Type B pancreatic cell (in vitro differentiated cells): ENCODE measurements at regions not wholly inside any gene's neighbourhood (a gene's known extent, or its start where the extent isn't known, plus 50 kb on each side); places are given as distances from the start of the nearest gene placed in this dataset.

Experiments used
- DNase-seq: peaks from one replicate; pipeline ENCODE4 v3.0.0; 2021; ENCODE audit warnings: mixed read lengths; ENCODE audit not compliant: unreplicated experiment; ENCODE audit errors: extremely low spot score
- H3K27ac Mint-ChIP-seq: 2 replicates; pipeline ENCODE4 v1.8.0; 2021; ENCODE audit warnings: mild to moderate bottlenecking, mixed read lengths
- H3K27me3 Mint-ChIP-seq: 2 replicates; pipeline ENCODE4 v1.8.0; 2021; ENCODE audit warnings: mixed read lengths
- H3K36me3 Mint-ChIP-seq: 2 replicates; pipeline ENCODE4 v1.8.0; 2021; ENCODE audit warnings: mixed read lengths
- H3K4me1 Mint-ChIP-seq: one replicate; pipeline ENCODE4 v1.8.0; 2021; ENCODE audit warnings: mixed read lengths; ENCODE audit not compliant: unreplicated experiment
- H3K4me3 Mint-ChIP-seq: 2 replicates; pipeline ENCODE4 v1.8.0; 2021; ENCODE audit warnings: mild to moderate bottlenecking, mixed read lengths
- H3K9me3 Mint-ChIP-seq: 2 replicates; pipeline ENCODE4 v1.8.0; 2021; ENCODE audit warnings: mixed read lengths
- TF ChIP-seq, protein P1 (sequence below): fragments of 200-600 bp; sonication (generic); conservative IDR thresholded peaks from 2 replicates; pipeline ENCODE4 v1.5.0; 2021; ENCODE audit warnings: antibody characterized with exemption, mild to moderate bottlenecking

DNA sequence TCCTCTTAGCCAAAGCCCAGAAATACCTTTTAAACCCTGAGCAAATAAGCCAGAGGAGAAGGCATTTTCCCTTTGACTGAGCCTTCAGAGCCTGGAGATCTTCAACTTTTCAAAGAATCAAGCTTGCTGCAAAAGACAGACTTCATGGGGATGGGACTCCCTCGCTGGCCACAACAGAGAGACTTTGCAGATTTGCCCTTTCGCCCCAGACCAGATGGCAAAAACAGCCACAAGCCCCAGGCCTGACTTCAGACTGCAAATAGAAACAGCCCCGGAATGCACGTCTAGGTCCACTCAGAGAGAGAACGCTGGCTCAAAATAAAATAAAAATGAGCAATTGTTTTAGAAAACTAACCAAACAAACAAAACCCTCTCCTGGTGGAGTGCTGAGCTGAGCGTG lies 114.6 kb upstream of the MED13L start:
- DNase-seq: no peak
- H3K9me3 Mint-ChIP-seq: no peaks in the 10 kb centered on the region
- no peaks in the 10 kb centered on the region for H3K4me1 Mint-ChIP-seq
- TF ChIP-seq, protein P1, sequence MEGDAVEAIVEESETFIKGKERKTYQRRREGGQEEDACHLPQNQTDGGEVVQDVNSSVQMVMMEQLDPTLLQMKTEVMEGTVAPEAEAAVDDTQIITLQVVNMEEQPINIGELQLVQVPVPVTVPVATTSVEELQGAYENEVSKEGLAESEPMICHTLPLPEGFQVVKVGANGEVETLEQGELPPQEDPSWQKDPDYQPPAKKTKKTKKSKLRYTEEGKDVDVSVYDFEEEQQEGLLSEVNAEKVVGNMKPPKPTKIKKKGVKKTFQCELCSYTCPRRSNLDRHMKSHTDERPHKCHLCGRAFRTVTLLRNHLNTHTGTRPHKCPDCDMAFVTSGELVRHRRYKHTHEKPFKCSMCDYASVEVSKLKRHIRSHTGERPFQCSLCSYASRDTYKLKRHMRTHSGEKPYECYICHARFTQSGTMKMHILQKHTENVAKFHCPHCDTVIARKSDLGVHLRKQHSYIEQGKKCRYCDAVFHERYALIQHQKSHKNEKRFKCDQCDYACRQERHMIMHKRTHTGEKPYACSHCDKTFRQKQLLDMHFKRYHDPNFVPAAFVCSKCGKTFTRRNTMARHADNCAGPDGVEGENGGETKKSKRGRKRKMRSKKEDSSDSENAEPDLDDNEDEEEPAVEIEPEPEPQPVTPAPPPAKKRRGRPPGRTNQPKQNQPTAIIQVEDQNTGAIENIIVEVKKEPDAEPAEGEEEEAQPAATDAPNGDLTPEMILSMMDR: no peak
- H3K4me3 Mint-ChIP-seq: no peak overlapping the region
- H3K27me3 Mint-ChIP-seq: peaks cover 3% of the 10 kb centered on the region
- H3K36me3 Mint-ChIP-seq: no peaks in the 10 kb centered on the region
- H3K27ac Mint-ChIP-seq: no peak overlapping the region

- Mint-ChIP-seq H3K27ac (no peak overlapping the region), H3K4me1 (no peaks in the 10 kb centered on the region), H3K9me3 (peaks cover 2% of the 10 kb centered on the region), H3K27me3 (peaks cover 3% of the 10 kb centered on the region), H3K36me3 (no peaks in the 10 kb centered on the region), H3K4me3 (no peak overlapping the region)
- no peak for DNase-seq
- TF ChIP-seq, protein P1: no peak
Observed at GRCh38 chr12:116393255-116393654, 115.8 kb upstream of the MED13L start.

- Mint-ChIP-seq H3K9me3 (peaks cover 10% of the 10 kb centered on the region), H3K27me3 (peaks cover 2% of the 10 kb centered on the region), H3K36me3 (no peaks in the 10 kb centered on the region), H3K4me1 (no peaks in the 10 kb centered on the region), H3K27ac (no peak overlapping the region), H3K4me3 (no peak overlapping the region)
- TF ChIP-seq, protein P1: no peak
- DNase-seq: no peak
Observed at GRCh38 chr12:116393859-116394650, 116.6 kb upstream of the MED13L start.

DNA sequence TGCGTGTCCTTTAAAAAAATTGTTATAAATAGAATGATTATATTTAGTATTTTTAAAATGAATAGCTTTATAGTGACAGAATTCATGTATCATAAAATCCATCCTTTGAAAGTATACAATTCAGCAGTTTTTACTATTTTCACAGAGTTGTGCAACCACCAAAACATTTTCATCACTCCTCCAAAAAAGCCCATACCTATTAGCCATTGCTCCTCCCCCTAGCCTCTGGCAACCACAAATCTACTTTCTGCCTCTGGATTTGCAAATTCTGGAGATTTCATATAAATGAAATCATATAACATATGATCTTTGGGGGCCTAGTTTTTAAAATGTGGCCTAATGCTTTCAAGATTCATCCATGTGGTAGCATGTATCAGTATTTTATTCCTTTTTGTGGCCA lies 117.9 kb upstream of the MED13L start:
- Mint-ChIP-seq H3K4me3 (no peak overlapping the region), H3K9me3 (peaks cover 14% of the 10 kb centered on the region), H3K36me3 (no peaks in the 10 kb centered on the region), H3K4me1 (no peaks in the 10 kb centered on the region), H3K27me3 (no peaks in the 10 kb centered on the region), H3K27ac (no peak overlapping the region)
- no peak for DNase-seq
- TF ChIP-seq, protein P1: no peak

- H3K36me3 Mint-ChIP-seq: no peaks in the 10 kb centered on the region
- peaks cover 11% of the 10 kb centered on the region for H3K4me1 Mint-ChIP-seq
- H3K4me3 Mint-ChIP-seq: no peak overlapping the region
- no peak overlapping the region for H3K27ac Mint-ChIP-seq
- no peaks in the 10 kb centered on the region for H3K27me3 Mint-ChIP-seq
- DNase-seq: no peak
- H3K9me3 Mint-ChIP-seq: peaks cover 21% of the 10 kb centered on the region
- TF ChIP-seq, protein P1: no peak
Observed at GRCh38 chr12:116397148-116397547, 119.7 kb upstream of the MED13L start.
